Type B pancreatic cell (in vitro differentiated cells): ENCODE measurements at regions not wholly inside any gene's neighbourhood (a gene's known extent, or its start where the extent isn't known, plus 50 kb on each side); places are given as distances from the start of the nearest gene placed in this dataset.

Experiments
- DNase-seq: peaks from one replicate; pipeline ENCODE4 v3.0.0; 2021; ENCODE audit warnings: mixed read lengths; ENCODE audit not compliant: unreplicated experiment; ENCODE audit errors: extremely low spot score
- H3K27ac Mint-ChIP-seq: 2 replicates; pipeline ENCODE4 v1.8.0; 2021; ENCODE audit warnings: mild to moderate bottlenecking, mixed read lengths
- H3K27me3 Mint-ChIP-seq: 2 replicates; pipeline ENCODE4 v1.8.0; 2021; ENCODE audit warnings: mixed read lengths
- H3K36me3 Mint-ChIP-seq: 2 replicates; pipeline ENCODE4 v1.8.0; 2021; ENCODE audit warnings: mixed read lengths
- H3K4me1 Mint-ChIP-seq: one replicate; pipeline ENCODE4 v1.8.0; 2021; ENCODE audit warnings: mixed read lengths; ENCODE audit not compliant: unreplicated experiment
- H3K4me3 Mint-ChIP-seq: 2 replicates; pipeline ENCODE4 v1.8.0; 2021; ENCODE audit warnings: mild to moderate bottlenecking, mixed read lengths
- H3K9me3 Mint-ChIP-seq: 2 replicates; pipeline ENCODE4 v1.8.0; 2021; ENCODE audit warnings: mixed read lengths
- TF ChIP-seq, protein P1 (sequence below): fragments of 200-600 bp; sonication (generic); conservative IDR thresholded peaks from 2 replicates; pipeline ENCODE4 v1.5.0; 2021; ENCODE audit warnings: antibody characterized with exemption, mild to moderate bottlenecking

DNA sequence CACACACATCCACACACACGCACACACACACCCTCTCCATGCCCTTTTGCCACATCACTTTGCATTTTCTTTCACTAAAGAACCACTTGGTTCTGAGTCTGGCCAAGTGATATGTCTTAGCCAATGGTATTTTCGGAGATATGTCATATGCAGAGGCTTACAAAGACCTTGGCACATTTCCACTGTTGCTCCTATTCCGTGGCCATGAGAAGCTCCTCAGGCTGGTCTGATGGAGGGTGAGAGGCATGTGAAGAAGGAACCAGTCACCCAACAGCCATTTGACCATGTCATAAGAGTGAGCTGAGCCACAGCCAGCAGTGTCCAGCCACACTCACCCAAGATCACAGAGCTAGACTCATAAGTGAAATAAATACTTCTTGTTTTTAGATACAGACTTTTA is 212.6 kb upstream of the NAV2 start:
- Mint-ChIP-seq H3K9me3 (no peaks in the 10 kb centered on the region), H3K27ac (no peak overlapping the region), H3K4me3 (no peak overlapping the region), H3K36me3 (no peaks in the 10 kb centered on the region), H3K4me1 (peaks cover 8% of the 10 kb centered on the region), H3K27me3 (no peaks in the 10 kb centered on the region)
- no peak for DNase-seq
- TF ChIP-seq, protein P1, sequence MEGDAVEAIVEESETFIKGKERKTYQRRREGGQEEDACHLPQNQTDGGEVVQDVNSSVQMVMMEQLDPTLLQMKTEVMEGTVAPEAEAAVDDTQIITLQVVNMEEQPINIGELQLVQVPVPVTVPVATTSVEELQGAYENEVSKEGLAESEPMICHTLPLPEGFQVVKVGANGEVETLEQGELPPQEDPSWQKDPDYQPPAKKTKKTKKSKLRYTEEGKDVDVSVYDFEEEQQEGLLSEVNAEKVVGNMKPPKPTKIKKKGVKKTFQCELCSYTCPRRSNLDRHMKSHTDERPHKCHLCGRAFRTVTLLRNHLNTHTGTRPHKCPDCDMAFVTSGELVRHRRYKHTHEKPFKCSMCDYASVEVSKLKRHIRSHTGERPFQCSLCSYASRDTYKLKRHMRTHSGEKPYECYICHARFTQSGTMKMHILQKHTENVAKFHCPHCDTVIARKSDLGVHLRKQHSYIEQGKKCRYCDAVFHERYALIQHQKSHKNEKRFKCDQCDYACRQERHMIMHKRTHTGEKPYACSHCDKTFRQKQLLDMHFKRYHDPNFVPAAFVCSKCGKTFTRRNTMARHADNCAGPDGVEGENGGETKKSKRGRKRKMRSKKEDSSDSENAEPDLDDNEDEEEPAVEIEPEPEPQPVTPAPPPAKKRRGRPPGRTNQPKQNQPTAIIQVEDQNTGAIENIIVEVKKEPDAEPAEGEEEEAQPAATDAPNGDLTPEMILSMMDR = no peak

- TF ChIP-seq, protein P1 = no peak
- Mint-ChIP-seq H3K27me3 (no peaks in the 10 kb centered on the region), H3K4me3 (no peak overlapping the region), H3K4me1 (peaks cover 13% of the 10 kb centered on the region), H3K27ac (no peak overlapping the region), H3K36me3 (no peaks in the 10 kb centered on the region), H3K9me3 (no peaks in the 10 kb centered on the region)
- no peak for DNase-seq
Measured at GRCh38 chr11:19499026-19499669, 213.5 kb upstream of the NAV2 start.

GRCh38 chr11:19493446-19494213 is 219.0 kb upstream of the NAV2 start:
- Mint-ChIP-seq H3K4me3 (no peak overlapping the region), H3K4me1 (peaks cover 20% of the 10 kb centered on the region), H3K36me3 (no peaks in the 10 kb centered on the region), H3K9me3 (peaks cover 8% of the 10 kb centered on the region), H3K27ac (no peak overlapping the region), H3K27me3 (peaks cover 3% of the 10 kb centered on the region)
- TF ChIP-seq, protein P1 = no peak
- DNase-seq = no peak

DNA sequence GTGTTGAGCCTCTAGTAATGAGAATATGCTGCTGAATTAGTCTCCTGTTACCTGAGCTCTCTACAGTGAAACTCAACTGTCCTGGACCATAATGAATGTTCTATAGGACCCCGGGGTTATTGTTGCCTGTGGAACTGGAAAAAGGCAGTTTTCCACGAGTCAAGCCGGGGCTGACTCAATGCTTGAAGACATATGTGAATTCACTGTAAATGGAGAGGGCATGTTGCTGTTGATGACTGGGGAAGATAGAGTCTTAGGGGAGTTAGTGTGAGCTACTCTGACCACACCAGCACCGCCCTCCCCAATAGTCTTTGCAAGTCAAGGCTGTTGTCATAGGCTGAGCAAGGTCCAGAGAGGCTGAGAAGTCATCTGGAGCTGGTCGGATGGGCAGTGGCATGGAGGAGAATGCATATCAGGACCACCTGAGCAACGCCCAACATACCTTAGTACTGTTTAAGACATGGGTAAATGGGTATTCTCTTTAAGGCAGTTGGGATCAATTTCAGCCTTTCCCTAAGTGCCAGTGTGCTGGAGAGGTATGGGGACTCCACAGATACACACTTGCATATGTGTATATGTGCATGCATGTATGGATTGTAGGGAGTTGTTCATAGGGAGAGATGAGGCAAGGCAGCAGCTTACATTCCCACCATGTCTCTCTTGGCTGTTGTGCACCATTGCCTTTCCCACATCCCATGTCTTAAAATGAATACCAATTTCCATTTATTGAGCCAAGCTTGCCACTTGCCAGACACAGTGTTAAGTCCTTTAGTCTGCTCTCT is 230.1 kb upstream of the NAV2 start:
- H3K27me3 Mint-ChIP-seq = peaks cover 28% of the 10 kb centered on the region
- no peak for DNase-seq
- peaks cover 5% of the 10 kb centered on the region for H3K4me1 Mint-ChIP-seq

GRCh38 chr11:19480540-19480939 is 232.1 kb upstream of the NAV2 start:
- H3K9me3 Mint-ChIP-seq = peaks cover 5% of the 10 kb centered on the region

More for the DNA sequence above, 230.1 kb upstream of the NAV2 start:
- no peak overlapping the region for H3K27ac Mint-ChIP-seq
- H3K36me3 Mint-ChIP-seq = no peaks in the 10 kb centered on the region
- no peak overlapping the region for H3K4me3 Mint-ChIP-seq
- TF ChIP-seq, protein P1 = no peak
- H3K9me3 Mint-ChIP-seq = peaks cover 5% of the 10 kb centered on the region

More at GRCh38 chr11:19480540-19480939, 232.1 kb upstream of the NAV2 start:
- Mint-ChIP-seq H3K27me3 (peaks cover 25% of the 10 kb centered on the region), H3K4me3 (no peak overlapping the region), H3K36me3 (no peaks in the 10 kb centered on the region), H3K27ac (no peak overlapping the region), H3K4me1 (peaks cover 7% of the 10 kb centered on the region)
- TF ChIP-seq, protein P1 = no peak
- DNase-seq = no peak
